ENCODE measurements at regions not wholly inside any gene's neighbourhood (a gene's known extent, or its start where the extent isn't known, plus 50 kb on each side); places are given as distances from the start of the nearest gene placed in this dataset.

DNA sequence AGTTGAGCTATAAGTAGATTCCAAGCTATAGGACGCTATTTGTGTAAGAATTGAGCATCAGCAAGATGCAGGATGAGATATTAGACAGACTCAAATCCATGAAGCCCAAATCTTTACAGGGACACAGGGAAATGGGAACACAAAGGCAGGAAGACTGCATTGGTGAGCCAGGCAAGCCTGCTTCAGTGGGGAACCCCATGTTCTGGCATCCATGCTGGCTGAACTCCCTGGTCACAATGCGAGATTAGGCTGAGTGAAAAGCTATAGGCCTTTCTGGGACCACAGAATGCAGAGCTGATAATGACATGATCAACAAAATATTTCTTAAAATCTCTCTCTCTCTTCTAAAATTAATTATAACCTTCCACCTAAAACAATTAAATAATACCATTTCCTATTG, 170.5 kb downstream of the CDC14C start:
- TF ChIP-seq POLR2A (IDR thresholded peaks at IDR 0.05) = no peak
- TF ChIP-seq POLR2AphosphoS5 (IDR thresholded peaks at IDR 0.05) = no peak

Measured in upper lobe of left lung (tissue), 4 donors.